BE2C (cell line): ENCODE measurements at regions not wholly inside any gene's neighbourhood (a gene's known extent, or its start where the extent isn't known, plus 50 kb on each side); places are given as distances from the start of the nearest gene placed in this dataset.

Source experiments
- DNase-seq: peaks from one replicate; pipeline ENCODE4 v3.0.0-alpha.2; 2020
- H3K27me3 ChIP-seq: fragments of 250-450 bp; sonication (Bioruptor Pico); 2 replicates; pipeline ENCODE4 v1.5.1; 2020; ENCODE audit warnings: mild to moderate bottlenecking
- H3K36me3 ChIP-seq: fragments of 250-450 bp; sonication (Bioruptor Pico); 2 replicates; pipeline ENCODE4 v1.5.1; 2020; ENCODE audit warnings: mild to moderate bottlenecking
- H3K4me1 ChIP-seq: fragments of 250-450 bp; sonication (Bioruptor Pico); 2 replicates; pipeline ENCODE4 v1.5.1; 2020
- H3K4me3 ChIP-seq: 2 replicates; pipeline ENCODE4 v1.5.1; 2011; ENCODE audit warnings: low read depth, low read length
- H3K9me3 ChIP-seq: fragments of 250-450 bp; sonication (Bioruptor Pico); 2 replicates; pipeline ENCODE4 v1.5.1; 2020
- CTCF ChIP-seq: IDR thresholded peaks from 2 replicates; pipeline ENCODE4 v1.5.1; 2012; ENCODE audit warnings: mild to moderate bottlenecking, low read depth, low read length

GRCh38 chr3:146322216-146322817 is 71.4 kb upstream of the PLSCR4 start:
- no peaks in the 10 kb centered on the region for H3K4me1 ChIP-seq
- H3K36me3 ChIP-seq = no peaks in the 10 kb centered on the region
- no peak for TF ChIP-seq CTCF
- H3K4me3 ChIP-seq = no peak overlapping the region
- H3K27me3 ChIP-seq = no peaks in the 10 kb centered on the region
- DNase-seq = no peak
- no peaks in the 10 kb centered on the region for H3K9me3 ChIP-seq

DNA sequence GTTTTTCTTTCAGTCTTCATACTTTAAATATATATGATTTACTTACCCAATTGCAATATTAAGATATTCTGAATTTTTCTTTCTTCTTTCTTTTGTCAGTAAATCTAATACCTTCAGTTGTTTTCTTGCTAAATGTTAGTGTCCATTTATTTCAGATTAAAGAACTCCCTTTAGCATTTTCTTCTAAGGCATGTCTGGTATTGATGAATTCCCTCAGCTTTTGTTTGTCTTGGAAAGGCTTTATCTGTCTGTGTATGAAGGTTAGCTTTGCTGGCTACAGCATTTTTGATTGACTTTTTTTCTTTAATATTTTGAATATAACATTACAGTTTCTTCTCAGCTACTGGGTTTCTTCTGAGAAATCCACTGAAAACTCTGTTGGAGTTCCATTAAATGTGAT is 64.0 kb upstream of the PLSCR4 start:
- no peak overlapping the region for H3K4me3 ChIP-seq

DNA sequence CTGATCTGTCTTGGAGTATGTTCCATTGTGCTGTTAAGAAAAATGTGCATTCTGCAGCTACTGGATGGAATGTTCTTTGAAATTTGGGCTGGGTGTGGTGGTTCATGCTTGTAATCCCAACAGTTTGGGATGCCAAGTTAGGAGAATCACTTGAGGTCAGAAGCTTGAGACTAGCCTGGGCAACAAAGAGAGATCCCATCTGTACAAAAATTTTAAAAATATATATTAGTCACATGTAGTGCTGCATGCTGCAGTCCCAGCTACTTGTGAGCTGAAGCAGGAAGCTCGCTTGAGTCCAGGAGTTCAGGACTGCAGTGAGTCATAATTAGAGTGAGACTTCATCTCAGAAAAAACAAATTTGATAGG is 62.8 kb upstream of the PLSCR4 start:
- DNase-seq = no peak
- H3K36me3 ChIP-seq = no peaks in the 10 kb centered on the region
- no peaks in the 10 kb centered on the region for H3K27me3 ChIP-seq
- H3K4me3 ChIP-seq = no peak overlapping the region
- H3K4me1 ChIP-seq = no peaks in the 10 kb centered on the region
- no peaks in the 10 kb centered on the region for H3K9me3 ChIP-seq
- TF ChIP-seq CTCF = no peak

More for the DNA sequence above, 64.0 kb upstream of the PLSCR4 start:
- no peaks in the 10 kb centered on the region for H3K4me1 ChIP-seq
- no peaks in the 10 kb centered on the region for H3K9me3 ChIP-seq
- H3K36me3 ChIP-seq = no peaks in the 10 kb centered on the region
- no peaks in the 10 kb centered on the region for H3K27me3 ChIP-seq
- DNase-seq = no peak
- TF ChIP-seq CTCF = no peak

DNA sequence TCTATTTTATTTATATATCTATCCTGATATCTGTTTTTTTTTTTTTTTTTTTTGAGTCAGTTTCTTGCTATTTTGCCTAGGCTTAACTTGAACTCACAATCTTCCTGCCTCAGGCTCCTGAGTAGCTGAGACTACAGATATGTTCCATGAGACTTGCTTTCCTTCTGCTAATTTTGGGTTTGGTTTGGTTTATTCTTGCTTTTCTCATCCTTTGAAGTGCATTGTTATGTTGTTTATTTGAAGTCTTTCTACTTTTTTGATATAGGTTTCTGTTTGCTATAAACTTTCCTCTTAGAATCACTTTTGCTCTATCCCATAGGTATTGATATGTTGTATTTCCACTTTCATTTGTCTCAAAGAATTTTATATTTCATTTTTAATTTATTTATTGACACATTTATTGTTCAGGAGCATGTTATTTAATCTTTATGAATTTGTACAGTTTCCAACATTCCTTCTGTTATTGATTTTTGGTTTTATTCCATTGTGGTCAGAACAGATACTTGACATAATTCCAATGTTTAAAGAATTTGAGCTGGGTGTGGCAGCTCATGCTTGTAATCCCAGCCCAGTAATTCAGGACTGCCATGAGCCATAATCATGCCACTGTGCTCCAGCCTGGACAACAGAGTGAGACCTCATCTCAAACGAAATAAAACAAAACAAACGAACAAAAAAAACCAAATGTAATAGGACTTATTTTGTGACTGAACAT is 62.3 kb upstream of the PLSCR4 start:
- H3K36me3 ChIP-seq = no peaks in the 10 kb centered on the region
- H3K4me3 ChIP-seq = no peak overlapping the region
- no peaks in the 10 kb centered on the region for H3K27me3 ChIP-seq
- no peaks in the 10 kb centered on the region for H3K9me3 ChIP-seq
- no peak for DNase-seq
- no peak for TF ChIP-seq CTCF
- no peaks in the 10 kb centered on the region for H3K4me1 ChIP-seq

- Histone ChIP-seq H3K9me3 (no peaks in the 10 kb centered on the region), H3K4me1 (no peaks in the 10 kb centered on the region), H3K27me3 (no peaks in the 10 kb centered on the region), H3K36me3 (no peaks in the 10 kb centered on the region), H3K4me3 (no peak overlapping the region)
- no peak for DNase-seq
- TF ChIP-seq CTCF = no peak
Observed at GRCh38 chr3:146308682-146309081, 57.8 kb upstream of the PLSCR4 start.

GRCh38 chr3:146308222-146308621 is 57.3 kb upstream of the PLSCR4 start:
- Histone ChIP-seq H3K36me3 (no peaks in the 10 kb centered on the region), H3K27me3 (no peaks in the 10 kb centered on the region), H3K4me3 (no peak overlapping the region), H3K4me1 (no peaks in the 10 kb centered on the region), H3K9me3 (no peaks in the 10 kb centered on the region)
- no peak for TF ChIP-seq CTCF
- no peak for DNase-seq
